H1 (cell line): ENCODE measurements at regions not wholly inside any gene's neighbourhood (a gene's known extent, or its start where the extent isn't known, plus 50 kb on each side); places are given as distances from the start of the nearest gene placed in this dataset.

Experiments used
- CTCF ChIA-PET: fragments of 300-600 bp; sonication (Branson Sonifier 250); formaldehyde crosslinking; loops from one replicate; lab custom pipeline; 2021; ENCODE audit not compliant: partially characterized antibody; lab: Charles Lee
- POLR2A ChIA-PET: fragments of 300-600 bp; sonication (Branson Sonifier 250); formaldehyde crosslinking; loops from one replicate; lab custom pipeline; 2021; ENCODE audit warnings: inconsistent platforms; ENCODE audit not compliant: partially characterized antibody; lab: Charles Lee
- DNase-seq, 2 experiments: peaks; one replicate each; pipeline versions ENCODE4 v3.0.0 to v3.0.0-alpha.2; 2010 to 2022; ENCODE audit warnings: low spot score in 2 of 2, low read depth in 1 of 2, mixed read lengths in 1 of 2
- FAIRE-seq: peaks from 2 replicates; lab custom pipeline; 2011; peaks lifted over from hg19 to GRCh38; lab: Jason Lieb, UNC
- H2AFZ ChIP-seq: 2 replicates; pipeline ENCODE4 v1.8.1; 2012; ENCODE audit warnings: low read length, inconsistent platforms
- H2AK5ac ChIP-seq: 2 replicates; pipeline ENCODE4 v1.6.1; 2013; ENCODE audit warnings: low read depth, low read length
- H2BK120ac ChIP-seq: replicated peaks from 2 replicates; pipeline ENCODE3; 2013; ENCODE audit warnings: low read depth, low read length, inconsistent platforms
- H2BK12ac ChIP-seq: 2 replicates; pipeline ENCODE4 v1.6.1; 2013; ENCODE audit warnings: low read depth, low read length
- H2BK15ac ChIP-seq: 2 replicates; pipeline ENCODE4 v1.6.1; 2013; ENCODE audit warnings: low read length
- H2BK20ac ChIP-seq: 2 replicates; pipeline ENCODE4 v1.6.1; 2013; ENCODE audit warnings: low read length
- H2BK5ac ChIP-seq: 2 replicates; pipeline ENCODE4 v1.6.1; 2013; ENCODE audit warnings: low read depth, low read length
- H3K14ac ChIP-seq: 2 replicates; pipeline ENCODE4 v1.6.1; 2013; ENCODE audit warnings: inconsistent platforms; ENCODE audit not compliant: insufficient read length
- H3K18ac ChIP-seq: 2 replicates; pipeline ENCODE4 v1.6.1; 2013; ENCODE audit warnings: low read length; ENCODE audit errors: extremely low read depth
- H3K23ac ChIP-seq: 2 replicates; pipeline ENCODE4 v1.6.1; 2013; ENCODE audit warnings: inconsistent platforms; ENCODE audit not compliant: insufficient read length
- H3K23me2 ChIP-seq: 2 replicates; pipeline ENCODE4 v1.6.1; 2013; ENCODE audit warnings: low read depth, low read length
- H3K27ac ChIP-seq: 2 replicates; pipeline ENCODE4 v1.6.1; 2011; ENCODE audit warnings: low read depth, low read length, inconsistent platforms
- H3K27me3 ChIP-seq, 4 experiments: replicated peaks in 1 of 4; 1 replicate in 1 of 4; 2 replicates in 3 of 4; pipeline versions ENCODE4 v1.6.1 to v1.8.1; 2011 to 2013; ENCODE audit warnings: low read length in 3 of 4, mild to moderate bottlenecking in 3 of 4, inconsistent platforms in 2 of 4, mixed read lengths in 2 of 4, moderate library complexity in 1 of 4; ENCODE audit not compliant: control insufficient read depth in 3 of 4, insufficient read depth in 3 of 4; ENCODE audit errors: extremely low read depth in 1 of 4
- H3K36me3 ChIP-seq, 4 experiments: 2 replicates each; pipeline versions ENCODE4 v1.6.1 to v1.8.1; 2011 to 2013; ENCODE audit warnings: mild to moderate bottlenecking in 4 of 4, low read length in 3 of 4, moderate library complexity in 2 of 4, control low read depth in 1 of 4, inconsistent platforms in 1 of 4; ENCODE audit not compliant: insufficient read depth in 4 of 4, control insufficient read depth in 2 of 4
- H3K4ac ChIP-seq: replicated peaks from 2 replicates; pipeline ENCODE3; 2013; ENCODE audit warnings: low read length, low read depth, mixed read lengths, inconsistent platforms; ENCODE audit not compliant: insufficient read length
- H3K4me1 ChIP-seq, 4 experiments: replicated peaks in 1 of 4; 1 replicate in 1 of 4; 2 replicates in 3 of 4; pipeline versions ENCODE4 v1.6.1 to v1.8.1; 2011 to 2013; ENCODE audit warnings: low read length in 3 of 4, inconsistent platforms in 2 of 4, mixed read lengths in 1 of 4; ENCODE audit not compliant: insufficient read depth in 4 of 4, control insufficient read depth in 3 of 4
- H3K4me2 ChIP-seq, 2 experiments: 2 replicates each; pipeline versions ENCODE4 v1.6.1 to v1.8.1; 2011 to 2013; ENCODE audit warnings: low read depth in 2 of 2, low read length in 2 of 2, control low read depth in 1 of 2, inconsistent platforms in 1 of 2, mild to moderate bottlenecking in 1 of 2; ENCODE audit not compliant: insufficient read depth in 1 of 2
- H3K4me3 ChIP-seq, 4 experiments: fragments of 200-600, 300-600 bp in 1 of 4; sonication (generic), shearing (Covaris generic), sonication (Bioruptor Twin) in 1 of 4; 2 replicates each; pipeline versions ENCODE4 v1.5.1 to v1.8.1; 2011 to 2016; ENCODE audit warnings: low read length in 4 of 4, low read depth in 3 of 4, control low read depth in 2 of 4, inconsistent platforms in 2 of 4, mild to moderate bottlenecking in 2 of 4, mixed read lengths in 1 of 4, moderate library complexity in 1 of 4; ENCODE audit not compliant: insufficient read depth in 2 of 4; ENCODE audit errors: extremely low read depth in 1 of 4
- H3K56ac ChIP-seq: replicated peaks from 2 replicates; pipeline ENCODE3; 2013; ENCODE audit warnings: low read depth, mild to moderate bottlenecking, mixed read lengths, low read length, inconsistent platforms; ENCODE audit not compliant: insufficient read length
- H3K79me1 ChIP-seq: 2 replicates; pipeline ENCODE4 v1.6.1; 2013; ENCODE audit warnings: low read depth, low read length, control low read depth
- H3K79me2 ChIP-seq, 2 experiments: 2 replicates each; pipeline versions ENCODE4 v1.6.1 to v1.8.1; 2012 to 2013; ENCODE audit warnings: low read length in 2 of 2, mild to moderate bottlenecking in 2 of 2, inconsistent platforms in 1 of 2; ENCODE audit not compliant: insufficient read depth in 2 of 2, control insufficient read depth in 1 of 2
- H3K9ac ChIP-seq, 4 experiments: replicated peaks in 1 of 4; 1 replicate in 1 of 4; 2 replicates in 3 of 4; pipeline versions ENCODE4 v1.6.1 to v1.8.1; 2011 to 2013; ENCODE audit warnings: low read depth in 3 of 4, low read length in 3 of 4, control low read depth in 2 of 4, mild to moderate bottlenecking in 2 of 4, moderate library complexity in 2 of 4, inconsistent platforms in 1 of 4; ENCODE audit errors: extremely low read depth in 1 of 4
- H3K9me3 ChIP-seq, 2 experiments: 2 replicates each; pipeline versions ENCODE4 v1.6.1 to v1.8.1; 2012 to 2013; ENCODE audit warnings: mild to moderate bottlenecking in 2 of 2, moderate library complexity in 2 of 2, control low read depth in 1 of 2, inconsistent platforms in 1 of 2, low read depth in 1 of 2, low read length in 1 of 2, mixed read lengths in 1 of 2; ENCODE audit not compliant: insufficient read depth in 2 of 2
- H4K20me1 ChIP-seq, 2 experiments: replicated peaks in 1 of 2; 2 replicates each; pipeline versions ENCODE3 to v1.8.1; 2011 to 2013; ENCODE audit warnings: inconsistent platforms in 2 of 2, low read length in 2 of 2, mild to moderate bottlenecking in 1 of 2; ENCODE audit not compliant: insufficient read depth in 2 of 2, control insufficient read depth in 1 of 2
- H4K5ac ChIP-seq: 2 replicates; pipeline ENCODE4 v1.6.1; 2013; ENCODE audit warnings: low read length, low read depth, mixed read lengths, inconsistent platforms; ENCODE audit not compliant: insufficient read length
- H4K8ac ChIP-seq: 2 replicates; pipeline ENCODE4 v1.8.0; 2013; ENCODE audit warnings: mild to moderate bottlenecking, moderate library complexity, low read length, inconsistent platforms; ENCODE audit not compliant: insufficient read depth; ENCODE audit errors: extremely low read depth
- H4K91ac ChIP-seq: replicated peaks from 2 replicates; pipeline ENCODE3; 2013; ENCODE audit warnings: low read length, mixed read lengths, inconsistent platforms; ENCODE audit not compliant: insufficient read length
- ASH2L ChIP-seq: fragments of 200-600, 300-600 bp; sonication (generic); IDR thresholded peaks from one replicate; pipeline ENCODE4 v1.7.1; 2017; ENCODE audit warnings: low read length
- GABPA ChIP-seq: IDR thresholded peaks from 2 replicates; pipeline ENCODE4 v1.6.1; 2011; ENCODE audit warnings: mild to moderate bottlenecking, low read length, moderate library complexity, borderline replicate concordance; ENCODE audit not compliant: insufficient read depth
- NANOG ChIP-seq: IDR thresholded peaks from 2 replicates; pipeline ENCODE4 v1.6.1; 2011; ENCODE audit warnings: low read length, low read depth, mild to moderate bottlenecking, inconsistent platforms; ENCODE audit not compliant: insufficient read depth, poor library complexity, severe bottlenecking
- SP1 ChIP-seq: IDR thresholded peaks from 2 replicates; pipeline ENCODE4 v1.6.1; 2011; ENCODE audit warnings: low read depth, low read length
- TAF1 ChIP-seq: IDR thresholded peaks from 2 replicates; pipeline ENCODE4 v1.6.1; 2011; ENCODE audit warnings: mild to moderate bottlenecking, low read depth, low read length

GRCh38 chr2:82165377-82165776, 1860.8 kb upstream of the LRRTM1 start:
- Histone ChIP-seq H3K9ac (no peak overlapping the region), H3K27ac (no peak overlapping the region), H3K18ac (no peak overlapping the region), H3K36me3 (no peaks in the 10 kb centered on the region), H2AFZ (no peak overlapping the region), H3K14ac (no peak overlapping the region), H4K20me1 (no peaks in the 10 kb centered on the region), H3K23ac (no peak overlapping the region), H2BK120ac (no peak overlapping the region), H3K79me2 (no peaks in the 10 kb centered on the region), H3K4me1 (peaks cover 0 to 4% (median 0%) of the 10 kb centered on the region in 4 experiments; a peak in 1 of 7 replicates), H4K8ac (no peak overlapping the region), H3K4ac (no peak overlapping the region), H4K91ac (no peak overlapping the region), H3K4me2 (no peak overlapping the region), H4K5ac (no peak overlapping the region), H3K79me1 (no peaks in the 10 kb centered on the region), H3K9me3 (no peaks in the 10 kb centered on the region), H2BK12ac (no peak overlapping the region), H3K27me3 (no peaks in the 10 kb centered on the region), H3K4me3 (no peak overlapping the region), H3K56ac (no peak overlapping the region), H2BK5ac (no peak overlapping the region), H2BK15ac (no peak overlapping the region), H2BK20ac (no peak overlapping the region), H3K23me2 (no peaks in the 10 kb centered on the region; the same call in 1 of the 2 replicates), H2AK5ac (no peak overlapping the region)
- ChIA-PET CTCF (no interaction called here), POLR2A (no interaction called here)
- DNase-seq (no peak), FAIRE-seq (no peak)
- TF ChIP-seq SP1 (no peak), NANOG (no peak), GABPA (no peak), ASH2L (no peak), TAF1 (no peak)
